HEK293T (cell line): ENCODE measurements at regions not wholly inside any gene's neighbourhood (a gene's known extent, or its start where the extent isn't known, plus 50 kb on each side); places are given as distances from the start of the nearest gene placed in this dataset.

Experiments
- BHLHE40 ChIP-seq: fragments of 450-650 bp; IDR thresholded peaks from 2 replicates; pipeline ENCODE4 v1.6.1; 2016; ENCODE audit warnings: mild to moderate bottlenecking, moderate library complexity, borderline replicate concordance
- FOXA1 ChIP-seq: fragments of 450-650 bp; IDR thresholded peaks from 2 replicates; pipeline ENCODE4 v1.6.1; 2016; ENCODE audit warnings: mild to moderate bottlenecking
- FOXK2 ChIP-seq: fragments of 450-650 bp; IDR thresholded peaks from 2 replicates; pipeline ENCODE4 v1.6.1; 2016; ENCODE audit warnings: mild to moderate bottlenecking
- FOXM1 ChIP-seq: fragments of 450-650 bp; IDR thresholded peaks from 2 replicates; pipeline ENCODE4 v1.6.1; 2017; ENCODE audit warnings: mild to moderate bottlenecking, borderline replicate concordance
- L3MBTL2 ChIP-seq: fragments of 450-650 bp; conservative IDR thresholded peaks from 2 replicates; pipeline ENCODE4 v1.6.1; 2016; ENCODE audit warnings: mild to moderate bottlenecking
- LEF1 ChIP-seq: fragments of 450-650 bp; IDR thresholded peaks from 2 replicates; pipeline ENCODE4 v1.6.1; 2017; ENCODE audit warnings: mild to moderate bottlenecking, borderline replicate concordance
- PKNOX1 ChIP-seq: fragments of 450-650 bp; IDR thresholded peaks from 2 replicates; pipeline ENCODE4 v1.6.1; 2016

- TF ChIP-seq FOXM1 (no peak), LEF1 (no peak), FOXK2 (no peak), FOXA1 (no peak), BHLHE40 (no peak), L3MBTL2 (no peak), PKNOX1 (no peak)
Observed at GRCh38 chr15:93298901-93299300, 209.9 kb upstream of the RGMA start.
